NCI-H2196 (cell line): ENCODE measurements at regions not wholly inside any gene's neighbourhood (a gene's known extent, or its start where the extent isn't known, plus 50 kb on each side); places are given as distances from the start of the nearest gene placed in this dataset.
"Not testable (repeated sequence)": the region's sequence is repeated elsewhere in the genome, so short reads cannot be mapped to it uniquely, and the experiment has no call there.

Source experiments
- DNase-seq: peaks from one replicate; lab custom pipeline; 2025; ENCODE audit not compliant: unreplicated experiment; lab: John Stamatoyannopoulos, UW

- DNase-seq, result not testable (repeated sequence)
These were observed 197.4 kb upstream of the ZNF469 start for GRCh38 chr16:88185406-88185805.

GRCh38 chr16:88185976-88186888 is 196.5 kb upstream of the ZNF469 start:
- DNase-seq, result not testable (repeated sequence)

- DNase-seq, result not testable (repeated sequence)
These were observed 195.6 kb upstream of the ZNF469 start for GRCh38 chr16:88186889-88187870.

- DNase-seq, result not testable (repeated sequence)
These were observed 194.4 kb upstream of the ZNF469 start for GRCh38 chr16:88188171-88188895.

- DNase-seq, result not testable (repeated sequence)
These were observed 192.1 kb upstream of the ZNF469 start for GRCh38 chr16:88190592-88191095.

- not testable (repeated sequence) for DNase-seq
These were observed 191.6 kb upstream of the ZNF469 start for GRCh38 chr16:88191168-88191567.

- DNase-seq, result no peak
These were observed 190.2 kb upstream of the ZNF469 start for GRCh38 chr16:88192601-88193000.

- peak; percentile 16 for DNase-seq
These were observed 188.9 kb upstream of the ZNF469 start for GRCh38 chr16:88193706-88194396.

- peak; percentile 26 for DNase-seq
These were observed 188.1 kb upstream of the ZNF469 start for GRCh38 chr16:88194397-88195268.

GRCh38 chr16:88195269-88195705 is 187.5 kb upstream of the ZNF469 start:
- no peak for DNase-seq

GRCh38 chr16:88195911-88196465 is 186.8 kb upstream of the ZNF469 start:
- DNase-seq, result no peak

- DNase-seq, result no peak
These were observed 186.0 kb upstream of the ZNF469 start for GRCh38 chr16:88196471-88197400.

GRCh38 chr16:88197481-88198456 is 185.0 kb upstream of the ZNF469 start:
- DNase-seq, result no peak

- DNase-seq, result not testable (repeated sequence)
These were observed 184.1 kb upstream of the ZNF469 start for GRCh38 chr16:88198457-88199295.
